HG03175 (cell line): ENCODE measurements at regions not wholly inside any gene's neighbourhood (a gene's known extent, or its start where the extent isn't known, plus 50 kb on each side); places are given as distances from the start of the nearest gene placed in this dataset.
"Not testable (repeated sequence)": the region's sequence is repeated elsewhere in the genome, so short reads cannot be mapped to it uniquely, and the experiment has no call there.

Source experiments
- ATAC-seq: cut with Tn5 transposase; IDR thresholded peaks from one replicate; pipeline ENCODE4 v1.9.1; 2021; ENCODE audit warnings: mild to moderate bottlenecking, moderate library complexity; ENCODE audit not compliant: unreplicated experiment

GRCh38 chr4:72791054-72791453 is 222.0 kb upstream of the ADAMTS3 start:
- no peak for ATAC-seq

- ATAC-seq, result no peak
These were observed 217.5 kb upstream of the ADAMTS3 start for GRCh38 chr4:72786401-72786990.

- ATAC-seq, result no peak
These were observed 210.2 kb upstream of the ADAMTS3 start for GRCh38 chr4:72779241-72779640.

GRCh38 chr4:72777436-72777835 is 208.4 kb upstream of the ADAMTS3 start:
- no peak for ATAC-seq

- no peak for ATAC-seq
These were observed 201.7 kb upstream of the ADAMTS3 start for GRCh38 chr4:72770708-72771107.

GRCh38 chr4:72768364-72768763 is 199.3 kb upstream of the ADAMTS3 start:
- no peak for ATAC-seq

GRCh38 chr4:72767618-72768302 is 198.7 kb upstream of the ADAMTS3 start:
- ATAC-seq, result no peak

GRCh38 chr4:72765788-72766187 is 196.8 kb upstream of the ADAMTS3 start:
- ATAC-seq, result not testable (repeated sequence)

GRCh38 chr4:72761368-72762038 is 192.5 kb upstream of the ADAMTS3 start:
- ATAC-seq, result no peak

- ATAC-seq, result not testable (repeated sequence)
These were observed 184.4 kb upstream of the ADAMTS3 start for GRCh38 chr4:72753414-72753813.

GRCh38 chr4:72744103-72744725 is 175.2 kb upstream of the ADAMTS3 start:
- ATAC-seq, result no peak

- no peak for ATAC-seq
These were observed 174.1 kb upstream of the ADAMTS3 start for GRCh38 chr4:72743078-72743477.

- ATAC-seq, result no peak
These were observed 146.3 kb upstream of the ADAMTS3 start for GRCh38 chr4:72715299-72715698.

- ATAC-seq, result no peak
These were observed 145.7 kb upstream of the ADAMTS3 start for GRCh38 chr4:72714482-72715279.

GRCh38 chr4:72712997-72713396 is 144.0 kb upstream of the ADAMTS3 start:
- ATAC-seq, result no peak

- no peak for ATAC-seq
These were observed 140.5 kb upstream of the ADAMTS3 start for GRCh38 chr4:72709475-72709874.

- no peak for ATAC-seq
These were observed 137.7 kb upstream of the ADAMTS3 start for GRCh38 chr4:72706684-72707083.

- not testable (repeated sequence) for ATAC-seq
These were observed 136.1 kb upstream of the ADAMTS3 start for GRCh38 chr4:72704925-72705640.

- ATAC-seq, result no peak
These were observed 133.9 kb upstream of the ADAMTS3 start for GRCh38 chr4:72702948-72703347.
